H9 (cell line): ENCODE measurements at regions not wholly inside any gene's neighbourhood (a gene's known extent, or its start where the extent isn't known, plus 50 kb on each side); places are given as distances from the start of the nearest gene placed in this dataset.

Experiments used
- DNase-seq: peaks from one replicate; pipeline ENCODE4 v3.0.0-alpha.2; 2017
- H2AFZ ChIP-seq: one replicate; pipeline ENCODE4 v1.6.1; 2013; ENCODE audit warnings: mild to moderate bottlenecking, low read length, control low read depth, moderate library complexity
- H2AK5ac ChIP-seq: 2 replicates; pipeline ENCODE4 v1.6.1; 2013; ENCODE audit warnings: low read length, control low read depth, mixed read lengths; ENCODE audit not compliant: insufficient read length
- H2BK120ac ChIP-seq: one replicate; pipeline ENCODE4 v1.6.1; 2013; ENCODE audit warnings: low read depth, mild to moderate bottlenecking, low read length, control low read depth, inconsistent platforms; ENCODE audit not compliant: poor library complexity, severe bottlenecking
- H2BK12ac ChIP-seq: 2 replicates; pipeline ENCODE4 v1.6.1; 2013; ENCODE audit warnings: low read length, control low read depth, mixed read lengths, low read depth; ENCODE audit not compliant: insufficient read length
- H2BK15ac ChIP-seq: 2 replicates; pipeline ENCODE4 v1.6.1; 2013; ENCODE audit warnings: low read depth, low read length, control low read depth
- H2BK20ac ChIP-seq: one replicate; pipeline ENCODE4 v1.6.1; 2013; ENCODE audit warnings: low read depth, mild to moderate bottlenecking, low read length, control low read depth, inconsistent platforms; ENCODE audit not compliant: poor library complexity, severe bottlenecking
- H2BK5ac ChIP-seq: 2 replicates; pipeline ENCODE4 v1.6.1; 2013; ENCODE audit warnings: low read length, control low read depth, mixed read lengths; ENCODE audit not compliant: insufficient read length
- H3K14ac ChIP-seq: 2 replicates; pipeline ENCODE4 v1.6.1; 2013; ENCODE audit warnings: low read length, control low read depth; ENCODE audit not compliant: insufficient read depth
- H3K18ac ChIP-seq: 2 replicates; pipeline ENCODE4 v1.6.1; 2013; ENCODE audit warnings: low read depth, mild to moderate bottlenecking, mixed read lengths, low read length, control low read depth; ENCODE audit not compliant: insufficient read length
- H3K23ac ChIP-seq: 2 replicates; pipeline ENCODE4 v1.6.1; 2013; ENCODE audit warnings: low read length, control low read depth, mixed read lengths, low read depth; ENCODE audit not compliant: insufficient read length
- H3K23me2 ChIP-seq: 2 replicates; pipeline ENCODE4 v1.6.1; 2013; ENCODE audit warnings: low read depth, mild to moderate bottlenecking, mixed read lengths, low read length, control low read depth; ENCODE audit not compliant: insufficient read length, poor library complexity, severe bottlenecking
- H3K27ac ChIP-seq: 2 replicates; pipeline ENCODE4 v1.5.1; 2013; ENCODE audit warnings: low read length, control low read depth, mixed read lengths, low read depth; ENCODE audit not compliant: insufficient read length
- H3K27me3 ChIP-seq: 2 replicates; pipeline ENCODE4 v1.6.1; 2013; ENCODE audit warnings: low read length, control low read depth, inconsistent platforms; ENCODE audit not compliant: insufficient read depth
- H3K4ac ChIP-seq: 2 replicates; pipeline ENCODE4 v1.6.1; 2013; ENCODE audit warnings: low read depth, mild to moderate bottlenecking, control low read depth, inconsistent platforms, low read length, moderate library complexity
- H3K4me1 ChIP-seq: 2 replicates; pipeline ENCODE4 v1.6.1; 2013; ENCODE audit warnings: low read length, control low read depth, inconsistent platforms; ENCODE audit not compliant: insufficient read depth
- H3K4me2 ChIP-seq: 2 replicates; pipeline ENCODE4 v1.6.1; 2013; ENCODE audit warnings: low read length, control low read depth, mixed read lengths; ENCODE audit not compliant: insufficient read length, insufficient read depth
- H3K56ac ChIP-seq: 2 replicates; pipeline ENCODE4 v1.6.1; 2013; ENCODE audit warnings: low read depth, mild to moderate bottlenecking, mixed read lengths, low read length, control low read depth; ENCODE audit not compliant: insufficient read length
- H3K79me1 ChIP-seq: 2 replicates; pipeline ENCODE4 v1.6.1; 2013; ENCODE audit warnings: low read depth, mild to moderate bottlenecking, moderate library complexity, low read length, control low read depth, inconsistent platforms; ENCODE audit not compliant: insufficient read depth, poor library complexity, severe bottlenecking
- H3K79me2 ChIP-seq: 2 replicates; pipeline ENCODE4 v1.6.1; 2013; ENCODE audit warnings: low read length, control low read depth, inconsistent platforms; ENCODE audit not compliant: insufficient read depth
- H3K9ac ChIP-seq: 2 replicates; pipeline ENCODE4 v1.6.1; 2013; ENCODE audit warnings: low read length, control low read depth, mixed read lengths; ENCODE audit not compliant: insufficient read length; ENCODE audit errors: extremely low read depth
- H3K9me3 ChIP-seq: one replicate; pipeline ENCODE4 v1.6.1; 2013; ENCODE audit warnings: low read depth, low read length, inconsistent platforms; ENCODE audit not compliant: control insufficient read depth
- H3T11ph ChIP-seq: one replicate; pipeline ENCODE4 v1.6.1; 2013; ENCODE audit warnings: mild to moderate bottlenecking, low read length, control low read depth, inconsistent platforms
- H4K20me1 ChIP-seq: one replicate; pipeline ENCODE4 v1.6.1; 2013; ENCODE audit not compliant: control insufficient read depth, insufficient read length, insufficient read depth
- H4K5ac ChIP-seq: 2 replicates; pipeline ENCODE4 v1.6.1; 2013; ENCODE audit warnings: low read depth, mild to moderate bottlenecking, mixed read lengths, low read length, control low read depth; ENCODE audit not compliant: insufficient read length
- H4K8ac ChIP-seq: replicated peaks from 2 replicates; pipeline ENCODE4 v1.6.1; 2013; ENCODE audit warnings: low read length, control low read depth, mixed read lengths, low read depth; ENCODE audit not compliant: insufficient read length
- H4K91ac ChIP-seq: 2 replicates; pipeline ENCODE4 v1.6.1; 2013; ENCODE audit warnings: low read depth, mild to moderate bottlenecking, moderate library complexity, mixed read lengths, low read length, control low read depth; ENCODE audit not compliant: insufficient read length
- H3K27ac Mint-ChIP-seq, 3 experiments: 2 replicates in 2 of 3; 3 replicates in 1 of 3; pipeline ENCODE4 v1.8.0; 2020 to 2021; ENCODE audit warnings: mixed read lengths in 3 of 3, mild to moderate bottlenecking in 1 of 3, moderate library complexity in 1 of 3
- H3K27me3 Mint-ChIP-seq: 2 replicates; pipeline ENCODE4 v1.8.0; 2021; ENCODE audit warnings: low read depth, mild to moderate bottlenecking, moderate library complexity, mixed read lengths
- H3K36me3 Mint-ChIP-seq, 3 experiments: 2 replicates in 2 of 3; 3 replicates in 1 of 3; pipeline ENCODE4 v1.8.0; 2020 to 2021; ENCODE audit warnings: low read depth in 3 of 3, mixed read lengths in 3 of 3; ENCODE audit not compliant: insufficient read depth in 1 of 3
- H3K4me1 Mint-ChIP-seq, 2 experiments: 2 replicates each; pipeline ENCODE4 v1.8.0; 2020; ENCODE audit warnings: mixed read lengths in 2 of 2
- H3K4me3 Mint-ChIP-seq, 2 experiments: 2 replicates in 1 of 2; 3 replicates in 1 of 2; pipeline ENCODE4 v1.8.0; 2020 to 2021; ENCODE audit warnings: mild to moderate bottlenecking in 2 of 2, mixed read lengths in 2 of 2, moderate library complexity in 1 of 2
- H3K9me3 Mint-ChIP-seq, 2 experiments: 2 replicates in 1 of 2; 3 replicates in 1 of 2; pipeline ENCODE4 v1.8.0; 2020; ENCODE audit warnings: mild to moderate bottlenecking in 2 of 2, mixed read lengths in 2 of 2, moderate library complexity in 1 of 2
- WGBS: extraction: QIAGEN DNeasy Blood & Tissue Kit; methylation state at CpG from one replicate; pipeline ENCODE4 v1.1.7; 2013; ENCODE audit warnings: missing lambda C conversion rate, low lambda C conversion rate, mixed read lengths; ENCODE audit not compliant: insufficient read length; ENCODE audit errors: extremely low coverage; 5-methylcytosine and 5-hydroxymethylcytosine counted together
- TF ChIP-seq, protein P1 (sequence below): fragments of 200-600 bp; sonication (generic); conservative IDR thresholded peaks from 3 replicates; pipeline ENCODE4 v1.8.0; 2021; ENCODE audit warnings: antibody characterized with exemption, mild to moderate bottlenecking

DNA sequence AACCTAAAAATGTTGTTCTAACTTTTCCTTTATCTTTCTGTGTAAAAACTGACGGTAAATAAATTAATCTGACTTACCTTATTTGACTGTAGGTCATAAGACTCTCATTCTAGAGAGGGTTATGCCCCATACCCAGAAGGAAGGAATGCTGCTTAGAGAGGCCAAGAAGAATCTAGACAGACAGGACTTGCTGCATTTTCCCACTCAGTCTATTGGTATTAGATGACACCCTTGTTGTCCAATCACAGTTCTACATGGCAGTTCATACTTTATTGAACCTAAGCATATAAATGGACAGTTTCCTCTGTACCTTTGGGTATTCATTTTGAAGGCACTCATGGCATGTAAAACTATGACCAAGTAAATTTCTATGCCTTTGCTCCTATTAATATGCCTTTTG, 359.6 kb upstream of the ID4 start:
- no peak overlapping the region for H2AFZ ChIP-seq
- no peaks in the 10 kb centered on the region for H3K79me2 ChIP-seq
- no peaks in the 10 kb centered on the region for H3K4me1 ChIP-seq
- H4K20me1 ChIP-seq: no peaks in the 10 kb centered on the region
- H3K27me3 Mint-ChIP-seq: no peaks in the 10 kb centered on the region
- no peak overlapping the region for H3K27ac Mint-ChIP-seq
- H3K23ac ChIP-seq: no peak overlapping the region
- no peak overlapping the region for H2BK5ac ChIP-seq
- H2BK120ac ChIP-seq: no peak overlapping the region
- no peak overlapping the region for H3K56ac ChIP-seq
- H3K4me2 ChIP-seq: no peak overlapping the region
- H3T11ph ChIP-seq: no peak overlapping the region
- H2BK12ac ChIP-seq: no peak overlapping the region
- H3K4me3 Mint-ChIP-seq: no peak overlapping the region
- H3K9me3 ChIP-seq: no peaks in the 10 kb centered on the region
- no peak overlapping the region for H2AK5ac ChIP-seq
- peaks cover 8 to 28% (median 16%) of the 10 kb centered on the region in 3 experiments for H3K36me3 Mint-ChIP-seq
- H3K4ac ChIP-seq: no peak overlapping the region
- no peak overlapping the region for H3K27ac ChIP-seq
- TF ChIP-seq, protein P1, sequence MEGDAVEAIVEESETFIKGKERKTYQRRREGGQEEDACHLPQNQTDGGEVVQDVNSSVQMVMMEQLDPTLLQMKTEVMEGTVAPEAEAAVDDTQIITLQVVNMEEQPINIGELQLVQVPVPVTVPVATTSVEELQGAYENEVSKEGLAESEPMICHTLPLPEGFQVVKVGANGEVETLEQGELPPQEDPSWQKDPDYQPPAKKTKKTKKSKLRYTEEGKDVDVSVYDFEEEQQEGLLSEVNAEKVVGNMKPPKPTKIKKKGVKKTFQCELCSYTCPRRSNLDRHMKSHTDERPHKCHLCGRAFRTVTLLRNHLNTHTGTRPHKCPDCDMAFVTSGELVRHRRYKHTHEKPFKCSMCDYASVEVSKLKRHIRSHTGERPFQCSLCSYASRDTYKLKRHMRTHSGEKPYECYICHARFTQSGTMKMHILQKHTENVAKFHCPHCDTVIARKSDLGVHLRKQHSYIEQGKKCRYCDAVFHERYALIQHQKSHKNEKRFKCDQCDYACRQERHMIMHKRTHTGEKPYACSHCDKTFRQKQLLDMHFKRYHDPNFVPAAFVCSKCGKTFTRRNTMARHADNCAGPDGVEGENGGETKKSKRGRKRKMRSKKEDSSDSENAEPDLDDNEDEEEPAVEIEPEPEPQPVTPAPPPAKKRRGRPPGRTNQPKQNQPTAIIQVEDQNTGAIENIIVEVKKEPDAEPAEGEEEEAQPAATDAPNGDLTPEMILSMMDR: no peak
- H3K4me1 Mint-ChIP-seq: peaks cover 0 to 3% of the 10 kb centered on the region in 2 experiments; a peak in 1 of 4 replicates
- no peaks in the 10 kb centered on the region for H3K27me3 ChIP-seq
- no peak overlapping the region for H3K18ac ChIP-seq
- no peak overlapping the region for H3K14ac ChIP-seq
- no CpG with 5 or more reads among the region's 1 CpG for WGBS
- no peaks in the 10 kb centered on the region for H3K79me1 ChIP-seq
- H3K23me2 ChIP-seq: no peaks in the 10 kb centered on the region
- H4K8ac ChIP-seq: no peak overlapping the region
- no peak overlapping the region for H2BK20ac ChIP-seq
- H3K9me3 Mint-ChIP-seq: peaks cover 18 to 33% of the 10 kb centered on the region in 2 experiments
- DNase-seq: no peak
- H4K91ac ChIP-seq: no peak overlapping the region
- no peak overlapping the region for H2BK15ac ChIP-seq
- no peak overlapping the region for H3K9ac ChIP-seq
- no peak overlapping the region for H4K5ac ChIP-seq
